ENCODE measurements at regions not wholly inside any gene's neighbourhood (a gene's known extent, or its start where the extent isn't known, plus 50 kb on each side); places are given as distances from the start of the nearest gene placed in this dataset.

GRCh38 chr4:128502818-128503527, 215.4 kb upstream of the PGRMC2 start:
- DNase-seq: no peak
- no peaks in the 10 kb centered on the region for H3K4me1 ChIP-seq
- intact Hi-C loops (cut with micrococcal nuclease): no loop called here
- H3K36me3 ChIP-seq: no peaks in the 10 kb centered on the region
- no peak overlapping the region for H3K4me3 ChIP-seq
- peaks cover 37% of the 10 kb centered on the region for H3K9me3 ChIP-seq (replicated peaks)
- no peak for TF ChIP-seq CTCF (IDR thresholded peaks at IDR 0.05; ENCODE audit: borderline replicate concordance)
- H3K27me3 ChIP-seq (ENCODE audit: low read depth): no peaks in the 10 kb centered on the region
- no peak overlapping the region for H3K27ac ChIP-seq (replicated peaks)

GRCh38 chr4:128501239-128501638, 213.6 kb upstream of the PGRMC2 start:
- no peak for DNase-seq
- Histone ChIP-seq H3K4me3 (no peak overlapping the region), H3K9me3 (replicated peaks) (peaks cover 43% of the 10 kb centered on the region), H3K4me1 (no peaks in the 10 kb centered on the region), H3K36me3 (no peaks in the 10 kb centered on the region), H3K27ac (replicated peaks) (no peak overlapping the region), H3K27me3 (ENCODE audit: low read depth) (no peaks in the 10 kb centered on the region)
- intact Hi-C loops (cut with micrococcal nuclease): no loop called here
- no peak for TF ChIP-seq CTCF (IDR thresholded peaks at IDR 0.05; ENCODE audit: borderline replicate concordance)

GRCh38 chr4:128488055-128488705, 200.6 kb upstream of the PGRMC2 start:
- no peak for DNase-seq
- Histone ChIP-seq H3K27me3 (ENCODE audit: low read depth) (no peaks in the 10 kb centered on the region), H3K9me3 (replicated peaks) (peaks cover 9% of the 10 kb centered on the region), H3K4me1 (no peaks in the 10 kb centered on the region), H3K4me3 (no peak overlapping the region), H3K27ac (replicated peaks) (no peak overlapping the region), H3K36me3 (no peaks in the 10 kb centered on the region)
- intact Hi-C loops (cut with micrococcal nuclease): no loop called here
- no peak for TF ChIP-seq CTCF (IDR thresholded peaks at IDR 0.05; ENCODE audit: borderline replicate concordance)

GRCh38 chr4:128484896-128485295, 197.3 kb upstream of the PGRMC2 start:
- no peak for TF ChIP-seq CTCF (IDR thresholded peaks at IDR 0.05; ENCODE audit: borderline replicate concordance)
- no peaks in the 10 kb centered on the region for H3K4me1 ChIP-seq
- H3K9me3 ChIP-seq (replicated peaks): peaks cover 4% of the 10 kb centered on the region
- no peaks in the 10 kb centered on the region for H3K27me3 ChIP-seq (ENCODE audit: low read depth)
- H3K27ac ChIP-seq (replicated peaks): no peak overlapping the region
- no peak for DNase-seq
- no peak overlapping the region for H3K4me3 ChIP-seq
- intact Hi-C loops (cut with micrococcal nuclease): no loop called here
- H3K36me3 ChIP-seq: no peaks in the 10 kb centered on the region

- Histone ChIP-seq H3K27me3 (ENCODE audit: low read depth) (no peaks in the 10 kb centered on the region), H3K36me3 (no peaks in the 10 kb centered on the region), H3K9me3 (replicated peaks) (peaks cover 4% of the 10 kb centered on the region), H3K4me3 (no peak overlapping the region), H3K27ac (replicated peaks) (no peak overlapping the region), H3K4me1 (no peaks in the 10 kb centered on the region)
- intact Hi-C loops (cut with micrococcal nuclease): no loop called here
- DNase-seq: no peak
- no peak for TF ChIP-seq CTCF (IDR thresholded peaks at IDR 0.05; ENCODE audit: borderline replicate concordance)
These were observed 196.2 kb upstream of the PGRMC2 start for GRCh38 chr4:128483816-128484215.

All from left ventricle myocardium inferior (tissue), 1 donor.